Activated CD4-positive, alpha-beta T cell treated with anti-CD3 and anti-CD28 coated beads, Interleukin-2, amount 50 U/mL, for 4 hours (primary cell): ENCODE measurements at regions not wholly inside any gene's neighbourhood (a gene's known extent, or its start where the extent isn't known, plus 50 kb on each side); places are given as distances from the start of the nearest gene placed in this dataset.
A peak's percentile ranks its signal among the peaks of the same experiment; 100 is the strongest.

Experiments
- DNase-seq, 2 experiments: peaks; one replicate each; pipeline ENCODE4 v3.0.0-alpha.2; 2020

DNA sequence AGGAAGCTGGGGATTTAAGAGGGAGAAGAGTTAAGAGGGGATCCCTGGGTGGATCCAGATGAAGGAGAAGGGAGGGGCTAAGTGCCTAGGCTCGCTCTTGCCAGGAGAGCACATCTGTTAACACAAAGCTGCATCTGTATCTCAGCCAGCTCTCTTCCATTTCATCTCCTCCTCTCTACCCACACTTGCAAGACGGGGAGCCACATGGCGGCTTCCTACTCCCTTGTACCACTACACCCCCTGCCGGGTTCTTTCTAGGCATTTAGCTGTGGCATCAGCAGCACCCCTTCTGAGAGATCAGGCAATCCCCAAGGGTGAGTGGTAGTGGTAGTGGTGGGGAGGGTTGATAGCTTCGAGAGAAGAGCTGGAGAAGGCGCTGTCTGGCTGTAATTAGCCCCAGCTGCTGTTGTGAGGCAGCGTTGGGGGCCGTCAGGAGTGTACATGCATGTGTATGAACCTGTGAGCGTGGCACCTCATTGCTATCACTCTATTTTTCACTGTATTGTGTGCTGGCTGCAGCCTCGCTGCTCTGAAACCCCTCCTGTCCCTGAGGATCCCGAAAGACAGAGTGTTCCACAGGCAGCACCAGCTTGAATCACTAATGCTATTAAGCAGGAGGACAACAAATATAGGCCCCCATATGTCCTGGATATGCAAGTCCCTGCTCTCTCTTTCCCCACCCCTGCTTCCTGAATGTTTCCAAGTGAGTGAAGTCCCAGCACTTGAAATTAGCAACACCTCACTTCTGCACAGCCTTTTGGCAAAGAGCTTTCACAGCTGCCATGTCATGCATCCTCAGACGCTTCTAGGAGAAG, 73.7 kb downstream of the RTL9 start:
- no peak for DNase-seq

DNA sequence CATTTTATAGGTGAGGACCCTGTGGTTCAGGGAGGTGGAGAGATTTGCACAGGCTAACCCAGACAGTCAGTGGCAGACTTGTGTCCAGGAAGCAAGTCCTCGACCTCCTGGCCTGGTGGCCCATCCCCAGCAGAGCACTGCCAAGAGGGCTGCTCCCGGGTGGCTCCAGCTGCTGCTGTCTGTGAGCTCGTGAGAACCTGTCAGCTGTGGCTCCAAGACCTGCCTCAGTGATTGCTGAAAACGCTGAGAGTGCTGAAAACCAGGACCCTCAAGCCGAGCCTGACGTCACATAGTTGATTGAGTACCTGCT, 74.2 kb downstream of the RTL9 start:
- no peak for DNase-seq

DNA sequence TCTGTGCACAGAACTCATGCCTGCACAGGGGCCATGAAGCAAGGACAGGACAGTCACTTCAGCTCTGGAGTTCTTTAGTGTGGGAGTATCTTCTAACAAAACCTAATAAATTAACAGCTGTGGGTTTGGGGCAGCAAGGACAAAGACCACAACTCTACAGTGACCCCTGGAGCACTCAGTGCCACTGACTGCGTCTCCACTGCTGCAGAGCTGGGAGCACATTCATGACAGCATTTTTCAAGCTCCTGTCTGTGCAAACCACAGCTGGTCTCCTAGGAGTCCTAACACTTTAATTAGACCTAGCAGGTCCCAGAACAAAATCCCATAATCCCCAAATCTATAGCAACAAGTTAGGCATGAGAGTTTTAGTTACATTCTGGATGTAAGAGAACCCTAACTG, 76.5 kb downstream of the RTL9 start:
- DNase-seq: no peak

DNA sequence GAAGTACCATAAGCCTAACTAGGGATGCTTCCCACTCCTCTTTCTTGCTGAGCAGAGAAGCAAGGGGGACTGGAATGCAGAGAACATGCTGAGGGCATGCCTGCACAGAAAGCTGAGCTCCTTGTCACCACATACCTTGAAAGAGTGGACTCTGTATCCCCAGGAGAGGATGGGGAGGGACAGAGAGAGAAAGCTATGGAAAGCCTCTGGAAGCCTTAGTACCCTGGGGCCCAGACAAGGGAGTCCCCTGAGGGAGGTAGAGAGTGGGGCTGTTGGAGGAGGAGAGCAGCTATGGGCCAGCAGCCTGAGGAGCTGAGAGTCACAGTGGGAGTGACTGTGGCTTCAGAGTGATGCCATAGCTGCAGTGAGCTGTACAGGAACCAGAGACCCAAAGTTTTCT, 77.9 kb downstream of the RTL9 start:
- DNase-seq: no peak

DNA sequence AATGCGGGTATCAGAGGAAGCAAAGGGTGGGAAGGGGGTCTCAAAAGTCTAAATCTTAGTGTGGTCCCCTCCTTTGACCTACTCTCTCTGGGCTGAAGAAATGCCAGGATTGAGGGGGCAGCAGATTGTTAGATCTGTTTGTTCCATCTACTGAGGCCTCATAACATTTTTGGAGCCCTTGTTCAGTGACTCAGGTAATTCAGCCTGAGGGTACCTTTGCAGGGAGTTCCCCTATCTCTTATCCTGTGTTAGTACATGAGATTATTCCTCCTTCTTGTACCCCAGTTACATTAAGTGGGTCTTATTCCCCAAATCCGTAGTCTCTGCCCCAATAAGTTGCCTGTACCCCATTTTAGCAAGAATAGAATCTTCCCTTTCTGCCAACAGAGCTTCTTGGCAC, 79.0 kb downstream of the RTL9 start:
- no peak for DNase-seq

DNA sequence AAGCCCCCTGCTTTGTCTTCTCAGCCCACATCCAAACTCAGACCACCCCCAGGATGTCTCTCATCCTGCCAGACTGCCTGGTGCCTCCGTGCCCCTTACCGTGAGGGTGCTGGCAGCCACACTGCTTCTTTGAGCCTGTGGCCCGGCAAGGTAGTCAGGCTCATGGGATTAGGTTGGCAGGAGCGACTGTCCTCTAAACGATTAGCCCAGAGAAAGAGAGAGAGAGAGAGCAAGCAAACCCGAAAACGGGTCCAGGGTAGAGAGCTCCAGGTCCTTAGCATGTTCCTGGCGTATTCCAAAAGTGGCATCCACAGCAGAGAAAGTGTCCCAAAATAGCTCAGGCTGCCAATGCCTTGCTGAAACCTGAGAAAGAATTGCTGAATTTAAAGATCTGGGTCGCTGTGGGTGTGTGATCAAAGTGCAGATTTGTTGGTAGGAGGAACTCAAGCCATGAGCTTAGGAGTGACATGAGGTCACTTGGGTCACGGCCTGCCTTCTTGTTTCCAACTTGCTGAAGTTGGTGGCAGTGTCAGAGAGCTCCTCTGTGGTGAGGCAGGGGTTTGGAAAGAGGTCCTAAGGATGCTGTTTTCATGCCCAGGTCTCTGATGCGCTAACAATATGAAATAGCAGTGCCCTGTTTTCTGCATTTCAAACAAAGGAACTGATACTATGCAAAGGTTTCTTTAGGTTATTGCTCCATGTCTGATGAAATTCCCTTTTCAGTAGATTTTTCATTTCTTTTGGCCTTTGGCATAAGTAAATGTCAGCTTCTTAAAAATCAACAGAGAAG, 81.6 kb downstream of the RTL9 start:
- DNase-seq: no peak

DNA sequence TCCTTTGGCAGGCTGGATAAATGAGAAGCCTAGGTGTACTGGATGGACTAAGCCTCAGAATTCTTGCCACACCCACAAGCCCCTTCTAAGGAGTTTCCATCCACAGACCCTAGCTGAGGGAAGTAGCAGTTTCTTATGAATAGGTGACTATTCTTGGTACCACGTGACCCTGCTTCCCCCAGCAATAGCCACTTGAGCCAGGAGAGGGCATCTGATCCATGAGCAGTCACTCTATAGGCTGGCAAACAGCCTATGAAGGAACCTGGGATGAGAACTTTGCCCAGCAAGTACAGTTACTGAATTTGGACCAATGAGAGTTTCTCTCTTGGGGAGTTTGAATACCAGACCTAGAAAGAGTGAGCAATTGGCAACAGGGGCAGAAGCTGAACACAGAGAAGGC, 84.0 kb downstream of the RTL9 start:
- DNase-seq: no peak

DNA sequence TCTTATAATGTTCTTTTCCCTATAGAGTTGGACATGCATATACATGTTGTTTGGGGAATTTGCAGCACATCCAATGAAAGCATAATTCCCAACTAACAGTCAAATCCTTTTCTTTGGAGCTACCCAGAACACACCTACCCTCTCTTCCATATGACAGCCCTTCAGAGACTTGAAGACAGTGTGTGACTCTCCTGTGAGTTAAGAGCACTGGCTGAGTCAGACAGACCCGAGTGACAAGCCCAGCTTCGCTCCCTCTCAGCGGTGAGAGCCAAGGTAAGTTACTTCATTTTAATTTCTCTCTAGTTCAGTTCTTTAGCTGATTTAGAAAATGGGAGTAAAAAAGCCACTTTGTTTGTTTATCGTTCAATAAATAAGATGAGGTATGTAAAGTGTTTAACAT, 86.3 kb downstream of the RTL9 start:
- DNase-seq: no peak

DNA sequence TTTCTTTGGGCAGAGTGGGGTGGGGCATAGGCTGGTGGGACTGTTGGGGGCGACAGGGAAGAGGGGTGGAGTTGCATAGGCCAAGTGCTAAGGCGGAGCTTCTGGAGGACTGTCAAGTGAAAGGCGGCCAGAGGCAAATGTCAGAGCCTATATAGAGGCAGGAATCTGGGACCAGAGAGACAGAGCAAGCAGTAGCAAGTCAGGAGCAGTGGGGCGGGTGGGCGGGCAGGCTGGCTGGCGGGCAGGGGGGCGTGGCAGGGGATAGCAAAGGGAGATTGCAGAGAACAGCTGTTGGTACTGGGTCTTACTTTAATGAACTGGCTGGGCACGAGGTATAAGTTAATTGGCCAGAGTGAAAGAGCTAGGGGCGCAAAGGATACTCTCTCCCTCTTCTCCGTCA, 89.8 kb downstream of the RTL9 start:
- no peak for DNase-seq

DNA sequence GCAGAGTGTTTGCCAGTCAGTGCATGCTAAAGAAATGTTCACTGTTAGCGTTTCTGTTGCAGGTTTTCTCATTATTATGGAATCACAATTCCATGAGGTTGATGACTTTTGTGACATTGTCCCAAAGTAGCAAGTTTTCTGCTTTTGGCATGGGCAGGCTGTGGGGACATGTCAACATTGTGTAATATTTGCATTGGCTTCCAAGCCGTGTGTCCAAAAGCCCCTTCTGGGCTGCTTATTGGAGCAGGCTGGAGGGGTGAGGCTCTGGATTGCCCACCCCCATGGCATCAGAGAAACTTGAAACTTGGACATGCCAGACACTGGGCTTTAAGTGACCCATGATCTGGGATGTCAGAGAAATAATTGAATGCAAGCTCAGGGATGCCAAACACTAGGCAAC, 90.7 kb downstream of the RTL9 start:
- DNase-seq: no peak

DNA sequence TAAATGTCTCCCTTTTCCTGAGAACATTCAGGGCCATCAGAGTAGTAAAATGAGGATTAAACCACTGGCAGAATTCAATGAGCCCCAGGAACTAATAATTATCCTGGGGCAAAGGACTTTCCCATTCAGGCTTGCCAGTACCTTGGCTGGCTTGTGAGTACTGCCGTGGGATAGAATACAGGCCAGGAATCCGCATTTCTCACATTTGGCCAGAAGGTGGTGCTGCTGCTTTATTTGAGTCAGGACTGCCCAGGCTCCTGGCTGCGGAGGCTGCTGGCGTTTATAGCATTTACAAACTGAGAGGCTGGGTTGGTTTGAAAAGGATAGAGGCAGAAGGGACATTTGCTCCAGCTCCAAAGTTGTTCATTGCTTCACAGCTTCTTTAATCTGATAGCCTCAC, 91.4 kb downstream of the RTL9 start:
- DNase-seq: peak; percentile 35 to 37

DNA sequence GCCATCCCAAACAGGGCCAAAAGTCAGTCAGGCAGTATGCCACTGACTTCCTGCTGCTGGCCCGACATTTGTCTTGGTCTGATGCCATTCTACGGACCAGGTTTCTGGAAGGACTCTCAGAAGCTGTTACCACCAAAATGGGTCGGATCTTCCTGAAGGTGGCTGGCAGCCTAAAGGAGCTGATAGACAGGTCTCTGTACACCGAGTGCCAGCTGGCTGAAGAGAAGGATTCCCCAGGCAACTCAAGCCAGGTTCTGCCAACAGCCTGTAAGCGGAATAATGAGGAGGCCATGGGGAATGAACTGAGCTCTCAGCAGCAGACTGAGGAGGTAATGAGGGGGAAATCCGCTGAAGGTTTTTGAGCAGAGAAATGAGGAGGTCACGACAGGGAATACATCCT, 95.7 kb downstream of the RTL9 start:
- no peak for DNase-seq

DNA sequence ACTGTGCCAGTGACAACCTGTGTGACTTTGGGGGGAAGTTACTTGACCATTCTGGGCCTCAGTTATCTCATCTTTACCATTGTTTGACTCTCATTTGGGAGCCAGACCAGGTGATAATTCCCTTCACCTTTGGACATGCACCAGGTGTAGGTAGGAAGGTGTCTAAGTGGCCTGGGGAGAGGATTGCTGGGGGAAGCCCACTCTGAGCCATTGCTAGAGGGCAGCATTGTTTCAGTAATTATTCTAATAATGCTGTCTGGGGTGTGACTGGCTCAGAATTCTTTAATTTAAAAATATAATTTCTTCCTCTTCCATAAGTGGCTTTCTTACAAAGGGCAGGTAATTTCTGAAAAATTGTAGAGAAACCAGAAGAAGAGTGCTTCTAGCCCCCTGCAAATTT, 104.3 kb downstream of the RTL9 start:
- DNase-seq: no peak

DNA sequence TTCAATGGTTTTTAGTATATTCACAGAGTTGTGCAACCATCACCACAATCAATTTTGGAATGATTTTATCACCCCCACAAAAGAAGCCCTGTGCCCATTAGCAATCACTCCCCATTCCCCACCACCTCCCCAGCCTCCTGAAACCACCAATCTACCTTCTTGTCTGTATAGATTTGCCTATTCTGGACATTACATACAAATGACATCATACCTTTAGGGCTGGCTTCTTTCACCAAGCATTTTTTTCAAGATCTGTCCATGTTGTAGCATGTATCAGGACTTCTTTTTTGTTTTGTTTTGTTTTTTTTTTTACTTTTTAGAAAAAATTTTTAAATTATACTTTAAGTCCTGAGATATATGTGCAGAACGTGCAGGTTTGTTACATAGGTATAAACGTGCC, 108.1 kb downstream of the RTL9 start:
- no peak for DNase-seq

DNA sequence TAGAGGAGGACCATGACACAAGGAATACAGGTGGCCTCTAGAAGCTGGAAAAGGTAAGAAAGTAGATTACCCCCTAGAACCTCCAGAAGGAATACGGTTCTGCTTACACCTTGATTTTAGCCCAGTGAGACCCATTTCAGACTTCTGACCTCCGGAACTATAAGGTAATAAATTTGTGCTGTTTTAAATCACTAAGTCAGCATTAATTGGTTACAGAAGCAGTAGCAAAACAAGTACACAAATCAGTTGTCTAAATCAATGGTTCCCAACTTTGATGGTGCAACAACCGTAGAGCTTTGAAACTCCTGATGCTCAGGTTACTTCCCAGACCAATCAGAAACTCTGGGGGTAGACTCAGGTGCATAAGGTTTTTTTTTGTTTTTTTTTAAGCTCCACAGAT, 113.6 kb downstream of the RTL9 start:
- no peak for DNase-seq

DNA sequence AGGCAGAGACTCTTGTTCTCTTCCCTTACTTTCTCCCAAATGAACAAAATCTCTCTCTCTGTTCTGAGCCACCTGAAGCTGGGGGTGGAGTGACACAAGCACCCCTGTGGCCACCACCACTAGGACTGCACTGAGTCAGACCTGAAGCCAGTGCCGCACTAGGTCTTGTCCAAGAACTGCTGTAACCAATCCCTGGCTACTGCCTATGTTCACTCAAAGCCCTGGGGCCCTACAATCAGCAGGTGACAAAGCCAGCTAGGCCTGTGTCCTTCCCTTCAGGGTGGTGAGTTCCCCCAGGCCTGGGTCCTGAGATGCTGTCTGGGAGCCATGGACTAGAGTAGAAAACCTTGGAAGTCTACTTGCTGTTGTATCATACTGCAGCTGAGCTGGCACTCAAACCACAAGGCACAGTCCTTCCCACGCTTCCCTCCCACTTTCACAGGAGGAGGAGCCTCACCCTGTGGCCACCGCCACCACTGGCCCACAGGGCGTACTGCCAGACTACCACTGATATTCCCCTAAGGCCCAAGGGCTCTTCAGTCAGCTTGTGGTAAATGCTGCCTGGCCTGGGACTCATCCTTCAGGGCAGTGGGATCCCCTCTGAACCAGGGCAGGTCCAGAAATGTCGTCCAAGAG, 119.1 kb downstream of the RTL9 start:
- DNase-seq: no peak

DNA sequence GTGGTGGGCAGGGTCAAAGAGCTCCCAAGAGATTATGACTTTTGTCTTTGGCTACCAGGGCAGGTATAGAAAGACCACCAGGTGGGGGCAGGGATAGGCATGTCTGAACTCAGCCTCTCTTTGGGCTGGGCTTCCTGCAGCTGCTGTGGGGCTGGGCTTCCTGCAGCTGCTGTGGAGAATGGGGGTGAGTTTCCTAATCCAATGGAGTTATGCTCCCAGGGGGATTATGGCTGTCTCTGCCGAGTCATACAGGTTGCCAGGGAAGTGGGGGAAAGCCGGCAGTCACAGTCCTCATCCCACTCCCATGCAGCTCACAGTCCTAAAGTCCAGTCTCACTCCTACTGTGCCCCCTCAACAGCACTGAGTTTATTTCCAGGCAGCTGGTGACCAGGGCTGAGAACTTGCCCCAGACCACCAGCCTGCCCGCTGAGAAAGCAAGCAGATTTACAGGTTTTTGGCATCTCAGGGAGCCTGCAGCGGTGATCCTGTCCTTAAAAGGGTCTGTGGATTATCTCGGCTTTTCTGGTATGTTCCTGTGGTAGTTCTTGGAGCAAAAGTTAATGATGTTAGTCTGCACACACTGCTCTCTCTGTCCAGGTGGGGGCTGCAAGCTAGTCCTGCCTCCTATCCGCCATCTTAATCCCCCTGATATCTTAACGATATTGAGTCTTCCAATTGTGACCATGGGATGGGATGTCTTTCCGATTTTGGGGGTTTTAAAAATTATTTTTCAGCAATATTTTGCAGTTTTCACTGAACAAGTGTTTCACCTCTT, 133.4 kb downstream of the RTL9 start:
- no peak for DNase-seq

DNA sequence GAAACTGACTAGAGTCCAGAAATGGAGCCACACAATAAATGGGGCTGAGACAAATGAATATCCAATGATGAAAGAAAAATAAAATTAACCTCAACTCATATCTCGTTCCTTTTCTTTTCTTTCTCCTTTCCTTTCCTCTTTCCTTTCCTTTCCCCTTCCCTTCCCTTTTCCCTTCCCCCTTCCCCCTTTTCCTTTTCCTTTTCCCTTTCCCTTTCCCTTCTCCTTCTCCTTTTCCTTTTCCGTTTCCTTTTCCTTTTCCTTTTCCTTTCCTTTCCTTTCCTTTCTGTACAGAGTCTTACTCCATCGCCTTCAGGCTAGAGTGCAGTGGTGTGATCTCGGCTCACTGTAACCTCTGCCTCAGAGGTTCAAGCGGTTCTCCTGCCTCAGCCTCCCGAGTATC, 146.3 kb downstream of the RTL9 start:
- no peak for DNase-seq

DNA sequence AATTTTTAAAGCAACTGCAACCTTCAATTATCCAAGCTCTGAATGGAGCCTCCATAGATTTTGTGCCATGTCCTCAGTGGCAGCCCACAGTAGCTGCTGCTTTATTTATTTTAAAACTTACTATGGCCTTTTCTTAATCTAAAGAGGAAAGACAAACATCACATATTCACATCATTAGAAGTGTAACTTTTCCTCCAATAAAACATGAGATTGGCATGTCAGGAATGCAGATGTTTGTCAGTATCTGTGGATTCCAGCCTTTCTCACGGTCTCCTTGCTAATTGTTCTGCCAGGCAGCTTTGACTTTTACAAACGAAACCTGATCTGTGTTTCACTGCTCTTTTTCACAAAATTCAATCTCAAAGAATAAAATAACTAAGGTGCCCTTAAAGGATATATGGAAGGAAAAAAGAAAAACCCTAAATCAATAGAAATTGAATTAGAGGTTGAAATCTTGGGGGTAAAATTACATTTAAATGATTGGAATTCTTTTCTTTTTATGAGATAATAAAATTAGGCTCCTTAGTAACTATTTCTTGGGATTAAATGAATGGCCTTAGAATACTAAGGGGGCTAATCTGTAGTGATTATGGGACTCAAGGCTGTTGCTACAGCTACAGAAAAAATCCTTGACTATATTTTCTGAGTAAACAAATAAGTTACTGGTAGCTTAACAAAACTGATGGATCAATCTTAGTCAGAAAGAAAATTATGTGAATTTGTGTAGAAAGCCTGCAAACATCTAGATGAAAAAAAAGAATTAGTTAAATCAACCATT, 151.3 kb downstream of the RTL9 start:
- DNase-seq: no peak

DNA sequence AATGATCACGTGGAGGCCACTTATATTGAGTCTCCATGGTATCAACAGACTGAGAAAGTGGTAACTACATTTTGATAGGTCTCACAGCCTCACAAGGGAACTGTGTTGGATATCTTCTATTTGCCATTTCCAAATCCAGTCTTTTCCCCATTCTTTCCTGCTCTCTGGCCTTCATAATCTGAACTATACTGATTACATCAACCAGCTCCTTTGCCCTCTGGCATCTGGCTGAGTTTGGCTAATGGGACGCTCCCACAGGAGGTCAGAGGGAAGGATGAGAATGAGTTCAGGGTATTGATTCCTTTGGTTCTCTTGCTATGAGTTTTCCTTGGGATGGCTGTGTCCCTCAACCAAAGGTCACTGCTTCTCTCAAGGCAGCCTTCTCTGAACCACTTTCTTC, 152.6 kb downstream of the RTL9 start:
- DNase-seq: no peak

DNA sequence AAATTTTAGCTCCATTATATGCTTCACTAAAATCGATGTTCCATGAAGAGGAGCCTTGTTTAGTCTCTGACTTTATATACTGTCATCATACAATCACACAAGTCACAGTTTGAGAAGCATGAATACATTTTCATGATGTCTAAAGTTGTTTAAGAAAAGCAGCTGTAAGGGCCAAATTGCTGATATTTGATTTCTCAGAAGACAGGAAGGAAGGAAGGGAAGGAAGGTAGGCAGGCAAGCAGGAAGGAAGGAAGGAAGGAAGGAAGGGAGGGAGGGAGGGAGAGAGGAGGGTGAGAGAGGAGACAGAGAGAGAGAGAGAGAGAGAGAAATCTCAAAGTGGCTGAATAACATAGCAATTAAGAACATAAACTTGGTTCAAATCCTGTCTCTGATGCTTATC, 153.7 kb downstream of the RTL9 start:
- no peak for DNase-seq

DNA sequence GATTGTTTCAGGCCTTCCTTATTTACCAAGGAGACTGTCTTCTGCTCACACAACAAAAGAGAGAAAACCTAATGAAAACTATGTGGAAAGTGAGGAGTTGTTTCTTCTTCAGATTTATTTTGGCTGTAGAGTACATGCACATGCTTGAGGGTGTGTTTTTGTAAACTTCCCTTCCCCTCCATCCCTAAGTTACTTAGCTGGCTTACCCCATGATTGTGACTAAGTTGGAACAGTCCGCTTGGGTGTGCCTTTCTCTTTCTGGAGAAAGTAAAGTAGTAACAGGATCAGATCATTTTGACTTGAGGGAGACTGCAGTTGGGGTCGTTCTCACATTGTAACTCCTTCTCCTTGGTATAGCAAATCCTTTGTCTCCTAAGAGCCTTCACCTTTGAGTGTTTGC, 155.9 kb downstream of the RTL9 start:
- DNase-seq: no peak

DNA sequence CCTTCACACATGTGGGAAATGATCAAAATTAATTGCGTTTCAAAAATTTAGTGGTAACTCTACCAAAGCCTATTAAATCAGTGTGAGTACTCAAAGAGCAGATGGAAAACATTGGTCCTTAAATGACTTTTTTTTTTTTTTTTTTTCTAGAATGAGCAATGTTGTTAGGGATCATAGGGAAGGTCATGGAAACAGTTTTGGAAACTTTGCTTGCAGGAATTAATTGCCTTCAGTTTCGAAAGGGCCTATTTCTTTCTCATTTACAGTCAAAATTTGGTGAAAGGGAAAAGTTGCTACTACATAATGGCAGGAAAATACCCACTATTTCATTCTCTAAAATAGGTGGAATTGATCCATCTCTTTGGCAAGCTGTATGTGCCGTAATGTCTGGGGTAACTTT, 160.9 kb downstream of the RTL9 start:
- DNase-seq: no peak
